ENCODE measurements at regions not wholly inside any gene's neighbourhood (a gene's known extent, or its start where the extent isn't known, plus 50 kb on each side); places are given as distances from the start of the nearest gene placed in this dataset.
"Not testable (repeated sequence)": the region's sequence is repeated elsewhere in the genome, so short reads cannot be mapped to it uniquely, and the experiment has no call there.

- DNase-seq, result no peak
Measured at GRCh38 chr5:86981898-86982297, 285.8 kb upstream of the RASA1 start.

- no peak for DNase-seq
Measured at GRCh38 chr5:86983208-86983607, 284.5 kb upstream of the RASA1 start.

DNA sequence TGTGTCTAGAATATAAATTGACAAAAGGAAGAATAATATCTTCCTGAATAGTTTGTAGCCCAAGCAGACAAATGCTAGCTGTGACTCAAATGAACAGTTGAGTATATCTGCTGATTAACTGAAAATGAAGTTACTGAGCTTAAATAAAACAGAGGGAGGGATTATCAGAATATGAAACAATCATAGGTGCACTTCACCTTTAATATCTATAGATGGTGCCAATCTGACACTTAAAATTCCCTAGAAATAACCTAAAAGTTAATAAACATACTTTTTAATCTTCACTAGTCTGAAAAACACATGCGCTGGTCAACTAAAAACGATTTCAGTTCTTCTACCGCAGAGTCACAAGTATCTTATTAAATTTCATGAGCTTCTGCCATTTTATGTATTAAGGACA, 280.8 kb upstream of the RASA1 start:
- no peak for DNase-seq

DNA sequence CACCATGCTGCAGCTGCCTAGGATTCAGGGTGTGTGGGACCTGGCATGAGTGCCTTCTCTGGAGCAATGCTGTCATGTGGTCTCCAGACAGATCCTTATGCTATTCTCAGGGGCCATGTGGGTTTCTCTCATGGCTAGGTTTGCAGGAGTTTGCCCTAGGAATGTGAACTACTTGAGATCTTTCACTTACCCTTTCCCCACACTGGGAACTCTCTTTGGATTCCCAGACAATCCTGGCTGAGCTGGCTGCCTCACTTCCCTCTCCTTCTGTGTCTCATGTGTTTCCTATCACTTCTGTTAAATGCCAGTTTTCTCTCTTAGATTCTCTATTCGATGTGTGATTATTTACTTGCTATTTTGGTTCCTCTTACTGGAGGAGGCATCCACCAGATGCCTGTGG, 270.2 kb upstream of the RASA1 start:
- no peak for DNase-seq

- DNase-seq, result no peak
Measured at GRCh38 chr5:86999951-87000350, 267.7 kb upstream of the RASA1 start.

GRCh38 chr5:87002485-87002884, 265.2 kb upstream of the RASA1 start:
- no peak for DNase-seq

- DNase-seq, result no peak
Measured at GRCh38 chr5:87004101-87004500, 263.6 kb upstream of the RASA1 start.

- DNase-seq, result no peak
Measured at GRCh38 chr5:87007737-87008136, 259.9 kb upstream of the RASA1 start.

GRCh38 chr5:87008751-87009560, 258.7 kb upstream of the RASA1 start:
- no peak for DNase-seq

- DNase-seq, result no peak
Measured at GRCh38 chr5:87010736-87011135, 256.9 kb upstream of the RASA1 start.

DNA sequence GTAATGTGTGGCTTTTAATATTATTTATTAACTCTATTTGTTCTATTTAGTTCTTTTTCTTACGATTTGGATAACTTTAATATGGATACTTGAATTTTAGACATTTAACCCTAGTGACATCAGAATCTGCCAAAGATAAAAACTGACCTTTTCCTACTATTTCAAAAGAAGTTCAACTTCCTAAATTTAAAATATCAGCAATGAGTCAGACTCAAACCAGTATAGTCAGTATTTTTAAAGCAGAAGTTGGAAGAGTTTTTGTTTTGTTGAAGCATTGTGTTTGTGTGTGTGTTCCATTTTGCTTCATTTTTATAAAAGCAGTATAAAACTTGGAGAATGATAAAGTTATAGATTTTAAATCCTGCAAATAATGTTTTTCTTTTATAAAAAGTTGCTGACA, 251.8 kb upstream of the RASA1 start:
- no peak for DNase-seq

GRCh38 chr5:87020099-87020934, 247.4 kb upstream of the RASA1 start:
- DNase-seq, result peak; percentile 23

- DNase-seq, result no peak
Measured at GRCh38 chr5:87022415-87022814, 245.3 kb upstream of the RASA1 start.

DNA sequence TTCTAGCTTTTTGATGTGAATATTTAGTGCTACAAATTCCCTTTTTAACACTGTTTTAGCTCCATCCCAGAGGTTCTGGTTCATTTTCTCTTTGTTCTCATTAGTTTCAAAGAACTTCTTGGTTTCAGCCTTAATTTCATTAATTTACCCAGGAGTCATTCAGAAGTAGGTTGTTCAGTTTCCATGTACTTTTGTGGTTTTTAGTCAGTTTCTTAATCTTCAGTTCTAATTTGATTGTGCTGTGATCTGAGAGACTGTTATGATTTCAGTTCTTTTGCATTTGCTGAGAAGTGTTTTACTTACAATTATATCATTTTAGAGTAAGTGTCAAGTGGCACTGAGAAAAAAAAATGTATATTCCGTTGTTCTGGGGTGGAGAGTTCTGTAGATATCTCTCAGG, 240.1 kb upstream of the RASA1 start:
- DNase-seq, result no peak

- no peak for DNase-seq
Measured at GRCh38 chr5:87029951-87030350, 237.7 kb upstream of the RASA1 start.

- DNase-seq, result no peak
Measured at GRCh38 chr5:87030699-87031098, 237.0 kb upstream of the RASA1 start.

- no peak for DNase-seq
Measured at GRCh38 chr5:87034557-87034956, 233.1 kb upstream of the RASA1 start.

DNA sequence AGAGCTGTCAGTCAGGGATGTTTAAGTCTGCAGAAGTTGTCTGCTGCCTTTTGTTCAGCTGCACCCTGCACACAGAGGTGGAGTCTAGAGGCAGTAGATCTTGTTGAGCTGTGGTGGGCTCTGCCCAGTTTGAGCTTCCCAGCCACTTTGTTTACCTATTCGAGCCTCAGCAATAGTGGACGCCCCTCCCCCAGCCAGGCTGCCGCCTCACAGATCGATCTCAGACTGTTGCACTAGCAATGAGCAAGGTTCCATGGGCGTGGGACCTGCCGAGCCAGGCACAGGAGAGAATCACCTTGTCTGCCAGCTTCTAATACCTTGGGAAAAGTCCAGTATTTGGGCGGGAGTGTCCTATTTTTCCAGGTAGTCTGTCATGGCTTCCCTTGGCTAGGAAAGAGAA, 225.1 kb upstream of the RASA1 start:
- DNase-seq, result no peak

- no peak for DNase-seq
Measured at GRCh38 chr5:87048156-87048555, 219.5 kb upstream of the RASA1 start.

- not testable (repeated sequence) for DNase-seq
Measured at GRCh38 chr5:87049012-87049411, 218.7 kb upstream of the RASA1 start.

GRCh38 chr5:87051502-87052113, 216.1 kb upstream of the RASA1 start:
- no peak for DNase-seq

DNA sequence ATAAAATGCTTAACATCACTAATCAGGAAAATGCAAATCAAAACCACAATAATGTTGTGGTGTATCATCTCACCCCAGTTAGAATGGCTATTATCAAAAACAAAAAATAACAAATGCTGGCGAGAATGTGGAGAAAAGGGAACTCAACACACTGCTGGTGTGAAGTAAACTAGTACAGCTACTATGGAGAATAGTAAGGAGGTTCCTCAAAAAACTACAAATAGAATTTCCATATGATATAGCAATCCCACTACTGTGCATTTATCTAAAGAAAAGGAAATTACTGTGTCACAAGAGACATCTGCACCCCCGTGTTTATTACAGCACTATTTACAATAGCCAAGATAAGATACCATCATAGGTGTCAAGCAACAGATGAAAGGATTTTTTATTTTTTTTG, 214.5 kb upstream of the RASA1 start:
- no peak for DNase-seq

- DNase-seq, result no peak
Measured at GRCh38 chr5:87054821-87055220, 212.9 kb upstream of the RASA1 start.

GRCh38 chr5:87061046-87061445, 206.6 kb upstream of the RASA1 start:
- DNase-seq, result no peak
